Breast epithelium (tissue), 4 donors: ENCODE measurements at regions not wholly inside any gene's neighbourhood (a gene's known extent, or its start where the extent isn't known, plus 50 kb on each side); places are given as distances from the start of the nearest gene placed in this dataset.

ENCODE experiments used
- DNase-seq, 2 donors: peaks; one replicate each; pipeline ENCODE4 v3.0.0-alpha.2; 2019; ENCODE audit warnings: low spot score in 2 of 2
- H3K27ac ChIP-seq, 2 donors: fragments of 200-600 bp; sonication (generic) in 1 of 2; one replicate each; pipeline ENCODE4 v1.5.1; 2016 to 2019; ENCODE audit warnings: mild to moderate bottlenecking in 1 of 2
- H3K27me3 ChIP-seq, 2 donors: fragments of 200-600 bp; sonication (generic) in 1 of 2; one replicate each; pipeline versions ENCODE4 v1.5.1 to v1.6.0; 2017 to 2019; ENCODE audit warnings: control low read depth in 1 of 2, mild to moderate bottlenecking in 1 of 2
- H3K36me3 ChIP-seq: fragments of 200-600 bp; one replicate; pipeline ENCODE4 v1.5.1; 2019
- H3K4me1 ChIP-seq, 2 donors: fragments of 200-600 bp; sonication (generic); one replicate each; pipeline ENCODE4 v1.5.1; 2016 to 2019; ENCODE audit warnings: control low read depth in 1 of 2
- H3K4me3 ChIP-seq, 3 donors: fragments of 200-600 bp; sonication (generic); 1 replicate in 2 of 3; 2 replicates in 1 of 3; pipeline ENCODE4 v1.5.1; 2016 to 2019; ENCODE audit warnings: mild to moderate bottlenecking in 3 of 3, moderate library complexity in 2 of 3
- H3K9me3 ChIP-seq, 2 donors: fragments of 200-600 bp; sonication (generic) in 1 of 2; one replicate each; pipeline ENCODE4 v1.5.1; 2016 to 2019; ENCODE audit warnings: control low read depth in 1 of 2
- POLR2A ChIP-seq: fragments of 450-650 bp; IDR thresholded peaks from one replicate; pipeline ENCODE4 v1.6.1; 2016; ENCODE audit warnings: antibody characterized with exemption, mild to moderate bottlenecking, moderate library complexity
- POLR2AphosphoS5 ChIP-seq, 3 donors: sonication (generic); formaldehyde crosslinking; IDR thresholded peaks; one replicate each; pipeline ENCODE4 v1.6.1; 2017; ENCODE audit warnings: antibody characterized with exemption in 3 of 3
- intact Hi-C: fragments of 100-400 bp; cut with DNase I; formaldehyde crosslinking; loops from one replicate; pipeline ENCODE4 v1.15.1; 2023; ENCODE audit warnings: low total_unique reads
- TF ChIP-seq, protein P1 (sequence below), 3 donors: fragments of 450-650 bp; IDR thresholded peaks; one replicate each; pipeline ENCODE4 v1.5.1; 2016 to 2017; ENCODE audit warnings: antibody characterized with exemption in 3 of 3, mild to moderate bottlenecking in 3 of 3, moderate library complexity in 3 of 3

DNA sequence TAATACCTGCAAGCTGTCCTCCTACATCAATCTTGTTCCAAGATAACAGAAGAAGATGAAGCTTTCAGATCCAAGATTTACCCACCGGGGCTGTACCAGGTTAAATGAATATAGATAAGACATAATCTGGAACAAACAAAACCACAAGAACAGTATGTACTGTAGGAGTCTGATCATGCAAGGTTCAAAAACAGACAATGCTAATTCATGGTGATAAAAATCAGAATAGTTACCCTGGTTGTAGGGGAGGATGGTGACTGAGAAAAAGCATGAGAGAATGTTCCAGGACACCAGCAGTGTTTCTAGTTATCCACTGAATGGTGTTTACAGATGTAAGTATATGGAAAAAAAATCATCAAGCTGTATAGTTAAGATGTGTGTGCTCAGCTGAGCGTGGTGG lies 211.6 kb upstream of the TBL1X start:
- H3K4me3 ChIP-seq: no peak overlapping the region
- no peaks in the 10 kb centered on the region for H3K36me3 ChIP-seq
- no peaks in the 10 kb centered on the region for H3K9me3 ChIP-seq
- TF ChIP-seq POLR2AphosphoS5 (IDR thresholded peaks at IDR 0.05) (no peak), POLR2A (no peak)
- TF ChIP-seq, protein P1, sequence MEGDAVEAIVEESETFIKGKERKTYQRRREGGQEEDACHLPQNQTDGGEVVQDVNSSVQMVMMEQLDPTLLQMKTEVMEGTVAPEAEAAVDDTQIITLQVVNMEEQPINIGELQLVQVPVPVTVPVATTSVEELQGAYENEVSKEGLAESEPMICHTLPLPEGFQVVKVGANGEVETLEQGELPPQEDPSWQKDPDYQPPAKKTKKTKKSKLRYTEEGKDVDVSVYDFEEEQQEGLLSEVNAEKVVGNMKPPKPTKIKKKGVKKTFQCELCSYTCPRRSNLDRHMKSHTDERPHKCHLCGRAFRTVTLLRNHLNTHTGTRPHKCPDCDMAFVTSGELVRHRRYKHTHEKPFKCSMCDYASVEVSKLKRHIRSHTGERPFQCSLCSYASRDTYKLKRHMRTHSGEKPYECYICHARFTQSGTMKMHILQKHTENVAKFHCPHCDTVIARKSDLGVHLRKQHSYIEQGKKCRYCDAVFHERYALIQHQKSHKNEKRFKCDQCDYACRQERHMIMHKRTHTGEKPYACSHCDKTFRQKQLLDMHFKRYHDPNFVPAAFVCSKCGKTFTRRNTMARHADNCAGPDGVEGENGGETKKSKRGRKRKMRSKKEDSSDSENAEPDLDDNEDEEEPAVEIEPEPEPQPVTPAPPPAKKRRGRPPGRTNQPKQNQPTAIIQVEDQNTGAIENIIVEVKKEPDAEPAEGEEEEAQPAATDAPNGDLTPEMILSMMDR (IDR thresholded peaks at IDR 0.05): no peak
- H3K4me1 ChIP-seq: no peaks in the 10 kb centered on the region
- no peak overlapping the region for H3K27ac ChIP-seq
- H3K27me3 ChIP-seq: no peaks in the 10 kb centered on the region
- intact Hi-C loops: no loop called here
- DNase-seq: no peak

GRCh38 chrX:9257718-9258420 lies 207.0 kb upstream of the TBL1X start:
- no peak overlapping the region for H3K27ac ChIP-seq
- TF ChIP-seq, protein P1 (IDR thresholded peaks at IDR 0.05): no peak
- TF ChIP-seq POLR2AphosphoS5 (IDR thresholded peaks at IDR 0.05) (no peak), POLR2A (no peak)
- H3K27me3 ChIP-seq: peaks cover 0 to 4% of the 10 kb centered on the region in 2 donors
- H3K4me1 ChIP-seq: no peaks in the 10 kb centered on the region
- H3K9me3 ChIP-seq: no peaks in the 10 kb centered on the region
- intact Hi-C loops: no loop called here
- no peaks in the 10 kb centered on the region for H3K36me3 ChIP-seq
- no peak overlapping the region for H3K4me3 ChIP-seq
- no peak for DNase-seq

DNA sequence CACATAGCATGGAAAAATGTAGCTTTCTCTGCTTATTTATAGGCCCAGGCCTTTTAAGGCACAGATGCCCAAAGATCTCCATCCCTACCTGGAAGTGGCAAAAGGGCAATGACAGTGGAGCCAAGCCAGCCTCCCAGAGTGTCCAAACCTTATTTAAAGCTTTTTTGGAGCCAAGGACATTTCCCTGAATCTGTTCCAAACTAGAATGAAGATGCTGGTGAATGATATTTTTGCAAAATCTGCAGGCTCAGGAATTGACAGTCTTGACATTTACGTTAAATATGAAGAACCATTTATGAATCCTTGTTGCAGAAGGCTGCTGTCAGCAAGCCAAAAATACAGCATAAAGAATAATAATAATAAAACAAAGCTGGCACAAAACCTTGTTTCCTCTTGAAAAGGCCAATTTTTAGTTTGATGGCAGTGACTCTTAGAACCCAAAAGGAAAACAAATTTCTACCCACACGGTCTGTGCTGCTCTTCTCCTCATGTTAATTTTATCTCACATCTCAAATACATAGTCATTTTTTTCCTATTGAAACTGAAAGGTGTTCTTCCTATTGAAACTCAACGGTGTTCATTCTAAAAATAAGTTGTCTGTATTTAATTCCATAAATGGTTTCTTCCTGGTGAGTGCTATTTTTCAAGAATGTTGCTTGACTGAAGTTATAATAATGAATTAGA lies 206.3 kb upstream of the TBL1X start:
- Histone ChIP-seq H3K9me3 (no peaks in the 10 kb centered on the region), H3K27ac (no peak overlapping the region), H3K4me3 (no peak overlapping the region), H3K27me3 (peaks cover 0 to 4% of the 10 kb centered on the region in 2 donors), H3K4me1 (no peaks in the 10 kb centered on the region), H3K36me3 (no peaks in the 10 kb centered on the region)
- no peak for DNase-seq
- intact Hi-C loops: no loop called here
- TF ChIP-seq POLR2A (no peak), POLR2AphosphoS5 (IDR thresholded peaks at IDR 0.05) (no peak)
- TF ChIP-seq, protein P1 (IDR thresholded peaks at IDR 0.05): no peak

DNA sequence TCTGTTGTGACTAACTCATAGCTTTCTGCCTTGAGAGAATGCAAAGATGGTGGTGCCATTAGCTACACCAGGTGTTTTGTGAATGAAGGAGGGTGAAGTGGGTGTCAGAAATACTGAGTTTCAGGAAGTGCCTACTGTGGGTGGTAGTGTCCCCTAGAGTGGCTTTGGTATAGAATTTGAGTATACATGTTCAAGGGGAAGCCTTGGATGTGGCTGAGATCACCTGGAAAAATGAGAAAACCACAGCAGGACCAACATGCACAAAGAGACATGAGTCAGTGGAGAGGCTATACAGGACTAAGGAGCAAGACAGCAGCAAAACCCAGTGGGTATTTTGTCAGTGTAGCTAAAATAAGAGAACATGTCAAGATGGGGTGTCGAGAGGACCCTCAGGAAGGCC lies 204.3 kb upstream of the TBL1X start:
- no peak for DNase-seq
- H3K9me3 ChIP-seq: no peaks in the 10 kb centered on the region
- no peak overlapping the region for H3K4me3 ChIP-seq
- no peaks in the 10 kb centered on the region for H3K36me3 ChIP-seq
- peaks cover 0 to 4% of the 10 kb centered on the region in 2 donors for H3K27me3 ChIP-seq
- TF ChIP-seq, protein P1 (IDR thresholded peaks at IDR 0.05): no peak
- no peak for TF ChIP-seq POLR2AphosphoS5 (IDR thresholded peaks at IDR 0.05)
- TF ChIP-seq POLR2A: no peak
- H3K27ac ChIP-seq: no peak overlapping the region
- H3K4me1 ChIP-seq: no peaks in the 10 kb centered on the region
- intact Hi-C loops: no loop called here

DNA sequence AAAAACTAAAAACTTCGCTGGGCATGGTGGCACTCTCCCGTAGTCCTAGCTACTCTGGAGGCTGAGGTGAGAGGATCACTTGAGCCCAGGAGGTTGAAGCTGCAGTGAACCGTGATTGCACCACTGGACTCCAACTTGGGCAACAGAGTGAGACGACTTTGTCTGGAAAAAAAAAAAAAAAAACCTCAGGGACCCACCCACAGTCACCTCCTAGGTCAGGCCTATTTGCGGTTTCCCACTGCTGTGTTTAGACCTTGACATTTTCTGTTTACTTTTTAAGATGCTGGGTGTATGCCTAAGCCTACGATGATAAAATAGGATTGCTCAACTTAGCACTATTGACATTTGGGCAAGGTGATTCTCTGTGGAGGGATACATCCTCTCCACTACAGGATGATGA lies 197.4 kb upstream of the TBL1X start:
- no peaks in the 10 kb centered on the region for H3K4me1 ChIP-seq
- intact Hi-C loops: no loop called here
- no peaks in the 10 kb centered on the region for H3K36me3 ChIP-seq
- no peak overlapping the region for H3K27ac ChIP-seq
- TF ChIP-seq POLR2AphosphoS5 (IDR thresholded peaks at IDR 0.05): no peak
- TF ChIP-seq, protein P1 (IDR thresholded peaks at IDR 0.05): no peak
- no peak for TF ChIP-seq POLR2A
- no peak for DNase-seq
- no peak overlapping the region for H3K4me3 ChIP-seq
- peaks cover 0 to 11% of the 10 kb centered on the region in 2 donors for H3K27me3 ChIP-seq
- H3K9me3 ChIP-seq: no peaks in the 10 kb centered on the region
